HG03460 (cell line): ENCODE measurements at regions not wholly inside any gene's neighbourhood (a gene's known extent, or its start where the extent isn't known, plus 50 kb on each side); places are given as distances from the start of the nearest gene placed in this dataset.

Experiments
- ATAC-seq: cut with Tn5 transposase; IDR thresholded peaks from one replicate; pipeline ENCODE4 v1.9.1; 2021; ENCODE audit not compliant: unreplicated experiment

DNA sequence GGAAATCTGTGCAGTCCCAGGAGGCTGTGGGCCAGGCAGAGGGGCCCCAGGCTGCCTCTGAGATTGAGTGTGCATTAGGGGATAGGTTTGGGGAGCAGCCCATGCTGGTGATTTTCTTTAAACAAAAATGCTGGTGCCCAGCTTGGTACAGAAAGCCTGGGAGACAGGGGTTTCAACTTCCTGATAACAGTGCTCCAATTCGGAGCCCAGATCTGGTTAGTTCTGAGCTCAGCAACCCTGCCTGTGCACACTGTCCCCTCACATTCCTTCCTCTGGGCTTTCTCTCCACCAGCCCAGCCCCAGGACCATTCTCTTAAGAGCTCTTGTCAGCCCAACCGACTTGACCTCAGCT is 379.2 kb upstream of the ZMIZ1 start:
- ATAC-seq = no peak

DNA sequence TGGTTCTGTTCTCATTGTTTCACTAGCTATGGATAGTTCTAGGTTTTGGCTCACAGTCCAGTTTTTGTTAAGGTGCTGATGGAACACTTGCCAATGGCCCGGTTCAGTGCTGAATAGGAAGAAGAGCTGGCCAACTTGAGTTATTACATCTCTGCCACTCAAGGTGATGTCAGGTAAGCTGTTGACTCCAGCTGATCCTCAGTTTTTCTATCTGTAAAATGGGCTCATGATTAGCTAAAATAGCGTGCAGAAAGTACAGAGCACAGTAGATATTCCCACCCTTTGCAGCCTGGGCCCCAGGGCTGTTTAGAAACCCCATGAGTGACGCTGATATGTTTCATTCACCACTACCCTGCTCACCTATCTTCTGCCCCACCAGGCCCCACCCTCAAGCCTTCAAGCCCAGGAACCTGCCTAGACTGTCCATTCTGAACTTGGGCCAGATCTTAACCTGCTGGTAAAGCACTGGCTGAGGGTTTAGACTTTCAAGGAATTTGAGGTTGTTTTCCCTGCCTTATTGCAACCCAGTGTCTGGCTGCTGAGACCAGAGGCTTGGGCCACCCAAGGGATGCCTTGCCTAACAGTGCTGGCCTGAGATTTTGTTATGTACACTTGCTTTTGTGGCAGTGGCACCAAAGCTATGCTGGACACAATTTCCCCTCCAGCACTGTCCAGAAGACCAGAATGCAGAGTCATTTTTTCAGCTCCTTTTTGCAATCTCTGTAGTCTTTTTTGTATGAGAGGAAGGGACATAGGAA is 378.2 kb upstream of the ZMIZ1 start:
- ATAC-seq = no peak

DNA sequence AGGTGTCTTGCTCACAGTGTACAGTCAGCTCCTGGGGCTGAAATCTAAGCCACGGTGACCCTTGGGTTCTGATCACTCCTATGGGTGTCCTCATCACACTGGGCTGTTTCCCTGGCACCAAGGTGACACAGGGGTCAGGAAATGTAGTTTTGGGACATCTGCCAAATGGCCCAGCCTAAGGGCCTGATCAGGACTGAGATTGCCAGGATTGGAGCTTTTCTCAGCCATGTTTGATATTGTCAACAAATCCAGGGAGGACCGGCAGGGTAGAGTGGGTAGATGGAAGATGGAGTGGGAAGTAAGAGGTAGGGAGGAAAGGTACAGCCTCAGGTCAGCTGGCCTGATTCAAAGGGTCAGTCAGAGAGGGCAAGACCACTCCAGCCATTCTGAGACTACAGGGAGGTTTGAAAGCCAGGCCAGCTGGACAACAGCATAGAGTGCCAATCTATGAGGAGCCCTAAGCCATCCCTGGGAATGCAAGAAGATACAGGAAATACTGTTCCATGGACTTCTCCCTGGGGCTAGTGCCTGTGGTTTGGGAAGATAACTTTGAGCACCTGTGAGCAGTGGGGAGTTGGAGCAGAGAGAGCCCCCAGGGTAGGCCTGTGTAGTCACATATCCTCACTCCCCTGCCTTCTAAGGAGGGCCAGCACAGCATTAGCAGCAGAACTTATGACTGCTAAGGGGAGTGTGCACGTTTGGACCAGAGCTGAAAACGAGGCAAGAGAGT is 377.3 kb upstream of the ZMIZ1 start:
- no peak for ATAC-seq

DNA sequence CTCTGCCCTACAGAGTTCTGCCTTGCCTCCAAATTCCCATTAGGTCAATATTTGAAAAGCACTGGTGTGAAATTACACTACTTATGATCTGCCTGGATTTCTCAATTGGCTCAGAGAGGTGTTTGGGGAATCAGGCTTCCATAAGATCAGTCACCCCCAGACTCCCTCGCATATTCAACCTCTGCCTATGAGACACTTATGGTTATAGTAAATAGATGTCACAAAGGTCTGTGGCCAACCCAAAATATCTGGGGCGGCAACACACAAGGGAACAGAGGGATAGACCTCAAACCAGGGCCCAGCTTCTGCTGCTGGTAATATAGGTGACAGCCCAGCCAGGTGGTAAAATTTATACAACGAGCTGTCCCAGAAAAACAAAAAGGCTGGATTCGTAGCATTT is 376.7 kb upstream of the ZMIZ1 start:
- no peak for ATAC-seq

DNA sequence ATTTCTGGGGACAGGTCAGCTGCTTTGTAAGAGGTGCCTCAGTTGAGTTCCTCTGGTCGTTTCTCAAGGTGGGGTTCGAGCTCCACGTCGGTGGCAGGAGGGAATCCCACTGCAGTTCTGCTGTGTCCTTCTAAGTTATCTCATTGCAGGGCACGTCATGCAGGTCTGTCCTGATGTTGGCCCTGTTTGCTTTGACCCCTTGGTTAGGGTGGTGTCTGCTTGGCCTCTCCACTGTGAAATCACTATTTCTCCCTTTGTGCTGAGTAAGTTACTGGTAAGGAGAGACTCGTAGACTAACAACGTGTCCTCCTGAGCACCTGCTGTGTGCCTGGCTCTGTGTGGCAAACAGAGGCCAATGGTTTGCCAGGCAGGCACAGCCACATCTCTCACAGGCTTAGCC is 372.9 kb upstream of the ZMIZ1 start:
- ATAC-seq = no peak

DNA sequence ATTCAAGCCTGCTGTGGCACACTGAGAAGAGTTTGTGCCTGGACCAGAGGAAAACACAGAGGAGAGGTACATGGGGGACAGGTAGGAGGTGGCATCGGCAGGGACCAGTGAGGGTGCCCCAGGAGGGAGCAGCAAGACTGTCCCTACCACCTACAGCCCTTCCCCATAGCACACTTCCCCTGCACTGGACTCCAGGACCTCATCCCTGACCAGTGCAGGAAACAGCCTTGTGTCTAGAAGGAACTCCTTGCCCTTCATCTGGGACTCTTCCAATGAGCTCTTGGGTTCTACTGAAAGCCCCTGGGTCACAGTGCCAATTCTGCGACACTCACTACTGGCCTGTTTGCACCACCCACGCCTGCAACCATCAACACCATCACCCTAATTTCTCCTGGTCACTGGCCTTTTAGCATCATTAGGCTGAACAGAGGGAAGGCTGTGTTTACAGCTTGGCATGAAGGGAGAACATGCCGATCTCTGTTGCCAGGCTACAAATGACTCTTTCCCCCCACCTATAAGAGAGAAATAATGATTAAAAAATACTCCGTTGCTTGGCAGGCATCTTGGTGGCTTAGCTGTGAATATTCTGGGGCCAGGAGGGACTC is 371.9 kb upstream of the ZMIZ1 start:
- no peak for ATAC-seq

DNA sequence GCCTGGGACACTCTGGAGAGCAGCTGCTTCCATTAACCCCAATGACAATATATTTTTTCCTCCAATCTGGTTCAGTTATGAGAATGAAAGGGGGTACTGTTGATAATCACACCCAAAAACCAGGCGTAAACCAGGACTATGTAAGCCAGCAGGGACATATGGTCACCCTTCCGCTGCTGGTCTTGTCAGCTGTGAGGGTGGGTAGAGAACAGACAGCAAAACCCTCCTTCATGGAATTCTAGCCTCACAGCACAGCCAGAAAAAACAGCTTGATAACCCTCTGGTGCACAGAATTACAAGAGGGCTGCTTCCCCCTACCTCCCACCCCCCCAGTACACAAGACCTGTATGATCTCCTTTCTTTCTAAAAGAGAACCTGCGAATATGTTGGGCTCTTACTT is 368.8 kb upstream of the ZMIZ1 start:
- ATAC-seq = no peak

DNA sequence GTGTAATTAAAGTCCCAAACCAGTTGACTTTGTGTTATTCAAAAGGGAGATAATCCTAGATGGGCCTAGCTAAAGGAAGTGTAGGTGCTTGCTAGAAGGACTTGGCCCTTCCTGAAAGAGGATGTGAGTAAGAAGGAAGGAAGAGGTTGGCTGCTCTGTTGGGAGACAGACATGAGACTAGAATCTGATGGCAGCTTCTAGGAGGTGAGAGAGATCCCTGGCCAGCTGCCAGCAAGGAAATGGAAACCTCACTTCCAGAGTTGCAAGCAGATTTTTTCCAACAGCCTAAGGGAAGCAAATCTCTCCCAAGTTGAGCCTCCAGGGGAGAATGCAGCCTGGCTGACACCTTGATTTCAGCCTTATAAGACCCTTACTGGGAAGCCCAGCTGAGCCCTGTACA is 368.4 kb upstream of the ZMIZ1 start:
- ATAC-seq = no peak

DNA sequence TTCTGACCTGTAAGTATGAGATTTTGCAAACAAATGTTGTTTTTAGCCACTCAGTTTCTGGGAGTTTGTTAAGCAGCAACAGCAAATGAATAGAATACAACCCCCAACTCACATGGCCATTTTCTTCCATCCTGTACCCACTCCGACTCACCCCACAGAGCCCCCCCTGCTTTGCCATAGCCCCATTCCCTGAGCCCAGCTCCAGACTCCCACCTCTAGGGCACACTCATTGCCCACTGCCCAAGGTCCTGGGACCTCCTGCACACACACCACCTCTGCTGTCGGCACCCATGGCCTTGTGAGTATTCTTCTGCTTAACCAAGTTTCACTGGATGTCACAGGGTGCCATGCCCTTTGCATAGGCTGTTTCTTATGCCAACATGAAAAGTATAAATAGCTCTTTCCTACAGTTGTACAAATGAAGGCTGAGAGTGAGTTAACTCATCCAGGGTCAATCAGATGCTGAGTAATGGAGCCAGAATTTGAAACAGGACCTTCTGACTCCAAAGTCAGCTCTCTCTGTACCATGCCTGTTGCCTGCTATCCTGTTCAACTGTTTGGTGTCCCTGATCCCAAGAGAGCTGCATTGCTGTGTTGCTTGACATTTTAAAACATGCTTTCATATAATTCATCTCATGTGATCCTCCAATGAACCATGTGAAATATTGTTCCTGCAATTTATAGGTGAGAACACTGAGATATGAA is 367.8 kb upstream of the ZMIZ1 start:
- ATAC-seq = no peak

DNA sequence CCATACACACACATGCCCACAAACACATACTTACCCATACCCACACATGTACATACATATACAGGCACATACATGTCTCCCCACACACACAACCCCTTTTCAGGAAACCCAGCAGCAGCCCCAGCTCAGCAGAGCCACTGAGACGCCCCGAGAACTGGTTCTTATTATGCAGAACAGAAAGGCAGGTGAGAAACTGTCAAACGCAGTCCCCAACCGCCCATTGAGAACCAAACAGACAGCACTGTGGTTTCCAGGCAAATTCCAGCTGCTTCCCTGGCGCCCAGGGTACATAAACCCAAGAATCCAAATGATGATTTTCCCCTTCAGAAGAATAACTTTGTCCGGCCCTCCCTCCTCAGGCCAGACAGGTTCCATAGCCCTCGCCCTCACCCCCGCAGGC is 366.6 kb upstream of the ZMIZ1 start:
- no peak for ATAC-seq

DNA sequence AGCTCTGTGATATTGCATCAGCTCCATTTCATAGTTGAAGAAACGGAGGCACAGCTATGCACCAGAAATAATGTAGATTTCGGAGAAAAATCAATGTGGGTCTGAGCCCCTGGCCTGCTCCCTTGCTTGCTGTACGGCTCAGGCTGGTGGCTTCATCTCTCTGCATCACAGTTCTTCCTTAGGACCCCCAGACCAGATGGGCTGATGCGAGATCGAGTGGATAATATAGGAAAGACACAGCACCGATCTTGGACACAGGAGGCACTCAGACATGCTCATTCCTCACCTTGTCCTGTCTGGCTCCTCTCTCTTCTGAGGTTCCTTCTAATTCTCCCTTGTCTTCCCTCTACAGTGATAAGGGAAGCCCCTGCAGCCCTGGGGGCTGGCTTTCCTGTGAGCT is 365.9 kb upstream of the ZMIZ1 start:
- no peak for ATAC-seq

DNA sequence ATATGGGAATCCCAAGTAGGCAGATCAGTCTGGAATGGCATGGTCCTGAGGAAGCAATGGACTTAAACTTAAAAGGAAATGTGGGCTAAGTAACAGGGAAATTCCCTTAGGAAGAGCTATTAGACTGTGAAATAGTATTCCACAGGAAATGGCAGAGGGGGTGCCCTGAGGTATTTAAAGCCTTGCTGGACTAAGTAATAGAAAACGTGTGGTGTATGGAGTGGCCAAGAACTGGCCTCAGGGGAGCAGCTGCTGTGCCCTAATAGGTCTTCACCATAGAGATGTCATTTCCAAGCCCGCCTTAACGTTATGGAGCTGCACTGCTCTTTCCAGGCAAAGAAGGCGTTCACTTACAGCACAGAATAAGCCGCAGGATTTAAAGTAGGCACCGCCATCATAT is 365.2 kb upstream of the ZMIZ1 start:
- ATAC-seq = no peak

DNA sequence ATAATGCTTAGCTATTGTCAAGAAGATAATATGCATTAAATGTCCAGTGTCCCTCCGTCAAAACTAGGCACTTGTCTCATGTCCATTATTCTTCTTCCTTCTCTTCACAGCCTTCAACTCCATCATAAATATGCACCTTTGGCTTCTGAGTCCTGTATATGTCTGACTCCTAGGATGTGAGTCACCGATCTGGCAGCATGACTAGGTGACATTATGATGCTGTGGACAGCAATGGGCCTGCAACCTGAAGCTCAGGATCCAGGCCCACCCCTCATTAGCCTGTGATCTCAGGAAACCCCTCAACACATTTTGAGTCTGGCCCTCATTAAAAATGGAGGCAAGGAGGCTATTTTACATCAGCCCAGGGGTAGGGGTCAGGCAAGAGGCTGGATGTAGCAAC is 362.5 kb upstream of the ZMIZ1 start:
- ATAC-seq = no peak

DNA sequence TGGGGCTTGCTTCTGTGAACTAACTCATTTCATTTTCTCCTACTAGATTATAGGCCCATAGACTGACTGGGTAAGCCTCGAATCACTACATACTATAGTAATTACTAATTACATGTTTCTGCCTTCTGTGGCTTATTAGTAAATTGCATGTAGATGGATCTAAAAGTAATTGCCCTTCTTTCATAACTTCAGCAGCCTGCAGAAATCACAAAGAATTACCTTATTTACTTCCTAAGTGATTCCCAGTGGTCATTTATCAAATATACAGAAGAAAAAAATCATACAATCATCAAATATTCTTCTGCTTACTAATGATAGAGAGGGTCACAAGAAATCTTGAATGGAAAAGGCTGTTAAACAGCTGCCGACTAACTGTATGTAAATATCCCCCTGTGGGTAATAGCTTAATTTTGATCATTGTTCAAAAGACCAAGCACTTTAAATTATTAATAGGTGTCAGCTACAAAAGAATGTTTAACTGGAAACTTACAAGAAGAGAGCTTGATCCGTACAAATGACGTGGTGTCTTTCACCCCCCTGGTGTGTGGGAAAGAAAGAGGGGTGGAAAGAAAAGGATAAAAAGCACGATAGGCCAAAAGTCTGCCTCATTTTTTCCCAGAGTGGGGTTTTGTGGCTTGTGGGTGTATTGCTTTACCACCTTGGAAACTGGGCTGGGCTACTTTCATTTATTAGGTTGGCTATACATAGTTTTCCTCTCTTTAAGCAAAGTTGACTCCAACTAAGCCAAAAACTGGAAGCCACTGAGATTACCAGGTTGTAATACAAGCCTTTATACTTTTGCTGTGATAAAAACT is 361.8 kb upstream of the ZMIZ1 start:
- ATAC-seq = no peak

DNA sequence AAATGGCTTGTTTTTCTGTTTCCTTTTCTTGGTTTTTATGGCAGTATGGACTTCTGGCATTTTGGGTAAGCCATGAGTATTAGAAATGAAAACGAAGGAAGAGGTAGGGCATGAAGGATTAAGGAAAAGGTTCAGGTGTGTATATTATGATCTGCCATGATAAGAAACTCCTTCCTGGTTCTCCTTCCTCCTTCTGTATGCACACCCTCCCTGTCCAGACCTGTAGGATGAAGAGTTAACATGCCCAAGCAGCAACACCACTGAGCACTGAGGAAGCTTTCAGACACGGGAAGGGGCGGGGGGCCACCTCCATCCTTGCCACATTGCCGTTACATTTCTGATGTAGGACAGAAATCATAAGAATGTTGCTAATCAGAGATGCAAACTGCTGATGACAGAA is 361.0 kb upstream of the ZMIZ1 start:
- ATAC-seq = no peak

DNA sequence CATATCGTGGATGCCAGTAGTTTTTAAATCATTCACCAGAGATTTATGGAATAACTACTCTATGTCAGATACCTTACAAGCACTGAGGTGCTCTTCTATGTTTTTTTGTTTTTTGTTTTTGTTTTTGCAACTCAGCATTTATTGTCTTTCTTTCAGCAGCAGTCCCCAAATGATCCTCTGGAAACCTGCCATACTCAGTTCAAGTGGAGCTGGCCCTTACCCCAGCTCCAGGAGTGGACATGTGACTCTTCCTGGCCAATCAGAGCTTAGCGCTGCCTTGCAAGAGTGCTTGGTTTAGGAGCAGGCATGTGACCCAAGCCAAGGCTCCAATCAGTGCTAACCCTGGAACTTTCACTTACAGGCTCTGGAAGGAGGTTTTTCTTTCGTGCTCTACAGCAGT is 356.6 kb upstream of the ZMIZ1 start:
- ATAC-seq = no peak

DNA sequence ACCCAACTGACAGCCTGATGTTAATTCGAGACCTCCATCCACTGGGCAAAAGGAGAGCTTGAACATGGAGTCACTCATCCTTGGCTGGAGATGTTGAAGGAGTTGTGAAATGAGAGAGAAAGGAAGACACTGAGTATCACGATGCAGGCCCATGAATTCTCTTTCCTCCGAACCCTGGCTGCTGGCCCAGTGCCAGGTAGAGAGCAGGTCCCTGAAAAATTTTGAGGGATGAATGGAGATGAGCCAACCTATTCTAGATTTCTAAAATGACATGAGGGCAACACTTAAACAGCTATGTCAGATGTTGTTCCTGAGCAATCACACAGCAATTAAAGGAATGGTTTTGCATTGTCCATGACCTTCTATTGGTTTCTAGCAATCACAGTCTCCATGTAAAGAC is 355.1 kb upstream of the ZMIZ1 start:
- ATAC-seq = no peak

DNA sequence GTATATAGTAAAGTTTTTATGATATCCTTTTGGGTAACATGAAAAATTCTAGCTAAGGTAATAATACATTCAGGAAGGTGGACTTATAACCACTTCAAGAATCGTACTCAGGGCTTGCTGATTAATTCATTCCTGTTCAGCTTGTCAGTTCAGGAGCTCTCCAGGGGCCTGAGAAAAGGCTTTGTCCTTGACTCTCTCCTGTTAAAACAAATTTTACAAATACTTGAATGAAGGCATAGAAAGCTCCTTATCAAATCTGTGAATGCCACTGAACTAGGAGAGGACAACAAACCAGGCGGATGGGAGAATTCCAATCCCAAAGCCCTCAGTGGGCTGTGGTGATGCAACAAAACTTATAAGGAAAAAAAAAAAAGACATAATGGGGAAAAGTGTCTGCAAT is 354.5 kb upstream of the ZMIZ1 start:
- no peak for ATAC-seq

DNA sequence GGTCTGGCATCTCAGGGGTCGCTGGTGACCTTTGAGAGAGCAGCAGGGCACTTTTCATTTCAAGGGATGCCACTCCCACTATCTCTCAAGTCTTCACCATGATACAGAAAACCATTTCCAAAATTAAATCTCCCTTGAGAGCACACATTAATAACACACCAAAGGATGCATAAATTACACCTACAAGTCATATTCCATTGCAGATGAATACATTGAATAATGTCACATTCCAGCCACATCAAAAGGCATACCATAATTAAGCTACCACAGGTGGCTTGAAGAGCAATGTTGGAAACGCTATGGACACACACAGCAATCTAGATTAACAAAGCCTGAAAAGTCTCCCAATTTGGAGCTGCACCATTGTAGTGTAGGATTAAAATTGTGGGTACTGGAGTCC is 353.3 kb upstream of the ZMIZ1 start:
- ATAC-seq = no peak

DNA sequence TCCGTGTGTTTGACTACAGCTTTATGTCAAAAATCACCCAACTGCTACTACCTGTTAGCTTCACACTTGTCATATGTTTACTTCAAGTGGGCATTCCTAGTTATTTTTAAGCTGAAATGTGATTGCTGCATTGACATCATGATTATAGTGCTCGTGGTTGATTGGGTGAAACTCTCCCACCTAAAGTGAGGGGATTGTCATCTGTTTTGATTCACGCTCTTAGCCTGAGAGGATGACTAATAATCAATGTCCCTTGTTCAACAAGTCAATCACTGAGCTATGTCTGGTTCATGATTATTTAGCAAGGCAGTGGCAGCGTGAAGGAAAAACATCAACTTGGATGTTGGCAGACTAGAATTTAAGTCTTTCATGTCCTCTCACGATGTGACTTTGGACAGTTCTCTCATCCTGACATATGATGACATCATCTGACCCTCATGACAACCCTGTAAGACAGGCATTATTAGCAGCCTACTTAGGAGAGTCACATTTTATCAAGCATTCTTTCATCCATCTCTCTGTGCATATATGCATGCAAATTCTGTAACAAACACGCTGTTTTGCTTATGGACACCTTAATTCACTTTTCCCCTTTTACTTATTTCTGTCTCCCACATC is 352.6 kb upstream of the ZMIZ1 start:
- no peak for ATAC-seq

DNA sequence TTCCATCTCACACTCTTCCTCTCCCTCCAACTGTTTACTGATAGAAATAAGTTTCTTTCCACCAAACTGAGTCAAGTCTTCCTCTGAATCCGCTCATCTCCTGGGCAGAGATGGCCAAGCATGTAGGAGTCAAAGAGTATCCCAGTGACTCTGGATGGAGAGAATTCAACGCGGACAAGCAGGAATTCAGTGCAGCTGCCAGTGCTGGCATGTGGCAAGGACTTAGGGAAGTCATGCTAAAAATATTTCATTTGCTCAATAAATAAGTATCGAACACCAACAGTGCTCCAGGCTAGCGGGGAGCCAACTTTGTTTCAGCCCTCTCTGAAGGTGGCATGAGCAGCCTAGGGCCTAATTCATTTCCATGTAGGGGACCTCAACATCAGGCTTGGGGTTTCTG is 351.6 kb upstream of the ZMIZ1 start:
- ATAC-seq = no peak
